ENCODE measurements at regions not wholly inside any gene's neighbourhood (a gene's known extent, or its start where the extent isn't known, plus 50 kb on each side); places are given as distances from the start of the nearest gene placed in this dataset.

GRCh38 chr15:25987638-25988037 lies 124.5 kb upstream of the ATP10A start:
- TF ChIP-seq CTCF (IDR thresholded peaks at IDR 0.05; ENCODE audit: low read depth, low read length, poor library complexity, severe bottlenecking) (no peak), EZH2phosphoT487 (IDR thresholded peaks at IDR 0.05; ENCODE audit: borderline replicate concordance, low read length) (no peak)
